IMR-90 (cell line): ENCODE measurements at regions not wholly inside any gene's neighbourhood (a gene's known extent, or its start where the extent isn't known, plus 50 kb on each side); places are given as distances from the start of the nearest gene placed in this dataset.

ENCODE experiments used
- ATAC-seq: fragments of 200-7000 bp; cut with Tn5 transposase; 2 replicates; pipeline ENCODE4 v1.9.1; 2020; ENCODE audit warnings: low read depth, mild to moderate bottlenecking, moderate library complexity
- BruUV-seq: library from RNA; stranded (reverse); fragments of 400-500 nt; replicated peaks from 2 replicates; lab custom pipeline; 2021; lab: Mats Ljungman, UMichigan
- CTCF ChIA-PET: fragments of 300-600 bp; formaldehyde crosslinking; extraction: SDS; loops from one replicate; lab custom pipeline; 2021; ENCODE audit warnings: antibody characterized with exemption; lab: Yijun Ruan, JAX
- POLR2A ChIA-PET: fragments of 300-600 bp; sonication (Branson Sonifier 250); formaldehyde crosslinking; loops from one replicate; lab custom pipeline; 2022; ENCODE audit warnings: antibody characterized with exemption; ENCODE audit not compliant: unreplicated experiment; lab: Charles Lee
- DNase-seq: peaks from one replicate; pipeline ENCODE4 v3.0.0; 2013
- H2AFZ ChIP-seq: replicated peaks from 2 replicates; pipeline ENCODE3; 2013; ENCODE audit warnings: low read length, mild to moderate bottlenecking; ENCODE audit not compliant: poor library complexity
- H2AK5ac ChIP-seq: 2 replicates; pipeline ENCODE4 v1.6.1; 2013; ENCODE audit warnings: low read depth, low read length, inconsistent platforms
- H2AK9ac ChIP-seq: replicated peaks from 2 replicates; pipeline ENCODE3; 2013; ENCODE audit warnings: mild to moderate bottlenecking, low read depth, low read length, moderate library complexity; ENCODE audit not compliant: poor library complexity
- H2BK120ac ChIP-seq: 2 replicates; pipeline ENCODE4 v1.6.1; 2013; ENCODE audit warnings: low read depth, low read length, inconsistent platforms
- H2BK15ac ChIP-seq: 3 replicates; pipeline ENCODE4 v1.6.1; 2013; ENCODE audit warnings: low read depth, low read length, inconsistent platforms
- H2BK20ac ChIP-seq: 2 replicates; pipeline ENCODE4 v1.6.1; 2013; ENCODE audit warnings: low read depth, mild to moderate bottlenecking, inconsistent platforms, low read length, moderate library complexity
- H2BK5ac ChIP-seq: 2 replicates; pipeline ENCODE4 v1.6.1; 2013; ENCODE audit warnings: mild to moderate bottlenecking, low read depth, low read length, inconsistent platforms; ENCODE audit not compliant: poor library complexity, severe bottlenecking
- H3K14ac ChIP-seq: replicated peaks from 2 replicates; pipeline ENCODE4 v1.6.1; 2013; ENCODE audit warnings: low read depth, low read length, inconsistent platforms
- H3K18ac ChIP-seq: 2 replicates; pipeline ENCODE4 v1.6.1; 2013; ENCODE audit warnings: low read depth, low read length, control low read depth
- H3K23ac ChIP-seq: 2 replicates; pipeline ENCODE4 v1.6.1; 2013; ENCODE audit warnings: low read depth, low read length, inconsistent platforms
- H3K27ac ChIP-seq: 2 replicates; pipeline ENCODE4 v1.5.1; 2013; ENCODE audit warnings: mild to moderate bottlenecking, control low read depth, low read length; ENCODE audit not compliant: insufficient read depth
- H3K27me3 ChIP-seq: 2 replicates; pipeline ENCODE4 v1.6.1; 2013; ENCODE audit warnings: low read length; ENCODE audit not compliant: control insufficient read depth, insufficient read depth
- H3K36me3 ChIP-seq: 2 replicates; pipeline ENCODE4 v1.6.1; 2013; ENCODE audit warnings: low read length, mixed read lengths; ENCODE audit not compliant: control insufficient read depth, insufficient read depth
- H3K4ac ChIP-seq: 2 replicates; pipeline ENCODE4 v1.6.1; 2013; ENCODE audit warnings: low read depth, low read length, inconsistent platforms
- H3K4me1 ChIP-seq: 2 replicates; pipeline ENCODE4 v1.6.1; 2013; ENCODE audit warnings: low read length, mixed read lengths; ENCODE audit not compliant: control insufficient read depth, insufficient read depth
- H3K4me2 ChIP-seq: 2 replicates; pipeline ENCODE4 v1.6.1; 2013; ENCODE audit warnings: low read depth, mild to moderate bottlenecking, control low read depth, low read length, moderate library complexity
- H3K4me3 ChIP-seq: 2 replicates; pipeline ENCODE4 v1.5.1; 2013; ENCODE audit warnings: low read depth, mild to moderate bottlenecking, control low read depth, low read length, moderate library complexity; ENCODE audit not compliant: insufficient read depth
- H3K56ac ChIP-seq: 2 replicates; pipeline ENCODE4 v1.6.1; 2013; ENCODE audit warnings: low read length, inconsistent platforms; ENCODE audit not compliant: insufficient read depth; ENCODE audit errors: extremely low read depth
- H3K79me1 ChIP-seq, 2 experiments: 2 replicates each; pipeline ENCODE4 v1.6.1; 2013; ENCODE audit warnings: low read length in 2 of 2, inconsistent platforms in 1 of 2, low read depth in 1 of 2
- H3K9ac ChIP-seq: 2 replicates; pipeline ENCODE4 v1.6.1; 2013; ENCODE audit warnings: low read depth, low read length, control low read depth
- H3K9me1 ChIP-seq: 2 replicates; pipeline ENCODE4 v1.6.1; 2013; ENCODE audit warnings: low read length, inconsistent platforms; ENCODE audit not compliant: insufficient read depth
- H3K9me3 ChIP-seq: 2 replicates; pipeline ENCODE4 v1.6.1; 2013; ENCODE audit warnings: low read length; ENCODE audit not compliant: control insufficient read depth, insufficient read depth
- H4K20me1 ChIP-seq: 2 replicates; pipeline ENCODE4 v1.6.1; 2013; ENCODE audit warnings: low read length, inconsistent platforms; ENCODE audit not compliant: insufficient read depth
- H4K5ac ChIP-seq: 2 replicates; pipeline ENCODE4 v1.6.1; 2013; ENCODE audit warnings: mild to moderate bottlenecking, low read depth, low read length, control low read depth
- H4K8ac ChIP-seq, 2 experiments: 2 replicates each; pipeline ENCODE4 v1.6.1; 2013; ENCODE audit warnings: low read depth in 2 of 2, low read length in 2 of 2, control low read depth in 1 of 2, inconsistent platforms in 1 of 2
- H4K91ac ChIP-seq: 2 replicates; pipeline ENCODE4 v1.6.1; 2013; ENCODE audit warnings: low read depth, low read length, inconsistent platforms; ENCODE audit not compliant: insufficient read depth
- CHD1 ChIP-seq: IDR thresholded peaks from 2 replicates; pipeline ENCODE4 v1.6.1; 2012; ENCODE audit warnings: low read depth, low read length, improper control_type of control experiment
- FOS ChIP-seq: fragments of 150-350 bp; IDR thresholded peaks from 2 replicates; pipeline ENCODE4 v1.6.1; 2016; ENCODE audit warnings: low read depth, low read length
- MAZ ChIP-seq: IDR thresholded peaks from 2 replicates; pipeline ENCODE4 v1.6.1; 2012; ENCODE audit warnings: low read depth, mild to moderate bottlenecking, low read length, improper control_type of control experiment, moderate library complexity, borderline replicate concordance
- RAD21 ChIP-seq: IDR thresholded peaks from 2 replicates; pipeline ENCODE4 v1.6.1; 2012; ENCODE audit warnings: low read length, improper control_type of control experiment
- RFX5 ChIP-seq: IDR thresholded peaks from 2 replicates; pipeline ENCODE4 v1.8.0; 2012; ENCODE audit warnings: low read depth, mild to moderate bottlenecking, low read length, moderate library complexity
- SMC3 ChIP-seq: fragments of 150-350 bp; IDR thresholded peaks from 2 replicates; pipeline ENCODE4 v1.6.1; 2016; ENCODE audit warnings: low read depth, mild to moderate bottlenecking, antibody characterized with exemption, low read length, moderate library complexity
- WGBS, 2 experiments: methylation state at CpG; one replicate each; pipeline versions ENCODE4 v1.1.5 to v1.1.7; 2013; ENCODE audit warnings: missing lambda C conversion rate in 2 of 2; ENCODE audit not compliant: insufficient read length in 1 of 2; ENCODE audit errors: extremely low coverage in 2 of 2; 5-methylcytosine and 5-hydroxymethylcytosine counted together
- dilution Hi-C: fragments of 300-500 bp; cut with HindIII; formaldehyde crosslinking; loops from one replicate; pipeline ENCODE4 v1.14.3; 2018; ENCODE audit warnings: low sequenced_read_pairs; ENCODE audit not compliant: unreplicated experiment
- in situ Hi-C: fragments of 300-500 bp; cut with MboI; formaldehyde crosslinking; loops from 3 replicates; pipeline ENCODE4 v1.14.3; 2019; ENCODE audit warnings: low sequenced_read_pairs, inconsistent platforms, mixed read lengths
- intact Hi-C: fragments of 100-400 bp; cut with micrococcal nuclease; formaldehyde crosslinking; loops from 2 replicates; pipeline ENCODE4 v1.10.0; 2022
- TF ChIP-seq, protein P1 (sequence below): conservative IDR thresholded peaks from 2 replicates; pipeline ENCODE4 v1.5.1; 2012; ENCODE audit warnings: mild to moderate bottlenecking, low read depth, low read length, improper control_type of control experiment

GRCh38 chr10:125521721-125522680 lies 161.0 kb downstream of the TEX36 start (continued):
- no peak for TF ChIP-seq RFX5

GRCh38 chr10:125520968-125521367 lies 162.0 kb downstream of the TEX36 start:
- Histone ChIP-seq H2BK5ac (no peak overlapping the region), H4K20me1 (no peaks in the 10 kb centered on the region), H3K27ac (no peak overlapping the region), H2AK5ac (no peak overlapping the region), H3K9me1 (no peaks in the 10 kb centered on the region), H2BK120ac (no peak overlapping the region), H4K91ac (no peak overlapping the region), H3K27me3 (no peaks in the 10 kb centered on the region), H3K9ac (no peak overlapping the region), H3K4ac (no peak overlapping the region), H2BK20ac (no peak overlapping the region), H4K5ac (no peak overlapping the region), H3K36me3 (no peaks in the 10 kb centered on the region), H3K4me3 (no peak overlapping the region), H3K14ac (no peak overlapping the region), H3K4me1 (no peaks in the 10 kb centered on the region), H3K23ac (no peak overlapping the region), H3K18ac (no peak overlapping the region), H3K79me1 (no peaks in the 10 kb centered on the region), H4K8ac (no peak overlapping the region), H3K4me2 (no peak overlapping the region), H3K9me3 (no peaks in the 10 kb centered on the region), H2BK15ac (no peak overlapping the region), H2AK9ac (no peak overlapping the region), H2AFZ (no peak overlapping the region), H3K56ac (no peak overlapping the region)
- POLR2A ChIA-PET, result no interaction called here
- in situ Hi-C loops, result no loop called here
- no peak for TF ChIP-seq RAD21
- no peak for TF ChIP-seq SMC3
- no peak for TF ChIP-seq MAZ
- no peak for TF ChIP-seq CHD1
- TF ChIP-seq, protein P1, sequence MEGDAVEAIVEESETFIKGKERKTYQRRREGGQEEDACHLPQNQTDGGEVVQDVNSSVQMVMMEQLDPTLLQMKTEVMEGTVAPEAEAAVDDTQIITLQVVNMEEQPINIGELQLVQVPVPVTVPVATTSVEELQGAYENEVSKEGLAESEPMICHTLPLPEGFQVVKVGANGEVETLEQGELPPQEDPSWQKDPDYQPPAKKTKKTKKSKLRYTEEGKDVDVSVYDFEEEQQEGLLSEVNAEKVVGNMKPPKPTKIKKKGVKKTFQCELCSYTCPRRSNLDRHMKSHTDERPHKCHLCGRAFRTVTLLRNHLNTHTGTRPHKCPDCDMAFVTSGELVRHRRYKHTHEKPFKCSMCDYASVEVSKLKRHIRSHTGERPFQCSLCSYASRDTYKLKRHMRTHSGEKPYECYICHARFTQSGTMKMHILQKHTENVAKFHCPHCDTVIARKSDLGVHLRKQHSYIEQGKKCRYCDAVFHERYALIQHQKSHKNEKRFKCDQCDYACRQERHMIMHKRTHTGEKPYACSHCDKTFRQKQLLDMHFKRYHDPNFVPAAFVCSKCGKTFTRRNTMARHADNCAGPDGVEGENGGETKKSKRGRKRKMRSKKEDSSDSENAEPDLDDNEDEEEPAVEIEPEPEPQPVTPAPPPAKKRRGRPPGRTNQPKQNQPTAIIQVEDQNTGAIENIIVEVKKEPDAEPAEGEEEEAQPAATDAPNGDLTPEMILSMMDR, result no peak
- no peak for TF ChIP-seq FOS
- no peak for ATAC-seq
- dilution Hi-C loops, result no loop called here
- no CpG with 5 or more reads among the region's 3 CpGs for WGBS, 2 experiments
- BruUV-seq, result no TSS peak
- intact Hi-C loops, result loop anchor here (10.0 kb wide), 1 partner anchor 184 kb away; no protein-coding TSS in a partner anchor
- DNase-seq, result no peak
- CTCF ChIA-PET, result no interaction called here
